ENCODE measurements at regions not wholly inside any gene's neighbourhood (a gene's known extent, or its start where the extent isn't known, plus 50 kb on each side); places are given as distances from the start of the nearest gene placed in this dataset.

GRCh38 chr5:84673785-84674184 is 289.1 kb upstream of the EDIL3 start:
- Histone ChIP-seq H3K79me2 (ENCODE audit: control insufficient read depth, insufficient read depth, low read length) (no peaks in the 10 kb centered on the region), H3K36me3 (ENCODE audit: control insufficient read depth in 2 of 2, extremely low read depth in 1 of 2, insufficient read depth in 2 of 2, low read length in 2 of 2) (no peaks in the 10 kb centered on the region), H3K4me2 (ENCODE audit: control insufficient read depth, extremely low read depth, insufficient read depth, low read depth, low read length) (no peak overlapping the region), H3K9ac (ENCODE audit: control insufficient read depth, extremely low read depth, insufficient read depth, low read length) (no peak overlapping the region), H4K20me1 (ENCODE audit: control insufficient read depth, extremely low read depth, insufficient read depth, low read length) (no peaks in the 10 kb centered on the region), H2AFZ (ENCODE audit: control insufficient read depth, low read length) (no peak overlapping the region), H3K27me3 (ENCODE audit: control insufficient read depth, extremely low read depth, insufficient read depth, low read length) (no peaks in the 10 kb centered on the region), H3K4me3 (ENCODE audit: control insufficient read depth in 2 of 3, extremely low read depth in 1 of 3, insufficient read depth in 2 of 3, low read depth in 1 of 3, low read length in 3 of 3) (no peak overlapping the region), H3K9me3 (ENCODE audit: control insufficient read depth, low read depth, low read length) (no peaks in the 10 kb centered on the region), H3K9me1 (ENCODE audit: control insufficient read depth, extremely low read depth, insufficient read depth, low read length) (no peaks in the 10 kb centered on the region), H3K4me1 (ENCODE audit: control insufficient read depth, extremely low read depth, insufficient read depth, low read length) (no peaks in the 10 kb centered on the region), H3K27ac (ENCODE audit: control insufficient read depth, insufficient read depth, low read length) (no peak overlapping the region)
- dilution Hi-C loops (cut with MboI; ENCODE audit: extremely low pct_ligation_motif_present, low sequenced_read_pairs) = no loop called here
- FAIRE-seq = no peak
- no peak for TF ChIP-seq EZH2 (IDR thresholded peaks at IDR 0.05; ENCODE audit: low read length)
- TF ChIP-seq, protein P1, sequence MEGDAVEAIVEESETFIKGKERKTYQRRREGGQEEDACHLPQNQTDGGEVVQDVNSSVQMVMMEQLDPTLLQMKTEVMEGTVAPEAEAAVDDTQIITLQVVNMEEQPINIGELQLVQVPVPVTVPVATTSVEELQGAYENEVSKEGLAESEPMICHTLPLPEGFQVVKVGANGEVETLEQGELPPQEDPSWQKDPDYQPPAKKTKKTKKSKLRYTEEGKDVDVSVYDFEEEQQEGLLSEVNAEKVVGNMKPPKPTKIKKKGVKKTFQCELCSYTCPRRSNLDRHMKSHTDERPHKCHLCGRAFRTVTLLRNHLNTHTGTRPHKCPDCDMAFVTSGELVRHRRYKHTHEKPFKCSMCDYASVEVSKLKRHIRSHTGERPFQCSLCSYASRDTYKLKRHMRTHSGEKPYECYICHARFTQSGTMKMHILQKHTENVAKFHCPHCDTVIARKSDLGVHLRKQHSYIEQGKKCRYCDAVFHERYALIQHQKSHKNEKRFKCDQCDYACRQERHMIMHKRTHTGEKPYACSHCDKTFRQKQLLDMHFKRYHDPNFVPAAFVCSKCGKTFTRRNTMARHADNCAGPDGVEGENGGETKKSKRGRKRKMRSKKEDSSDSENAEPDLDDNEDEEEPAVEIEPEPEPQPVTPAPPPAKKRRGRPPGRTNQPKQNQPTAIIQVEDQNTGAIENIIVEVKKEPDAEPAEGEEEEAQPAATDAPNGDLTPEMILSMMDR (optimal IDR thresholded peaks at IDR 0.05 in 1 of 3, IDR thresholded peaks at IDR 0.05 in 1 of 3, conservative IDR thresholded peaks at IDR 0.05 in 1 of 3; ENCODE audit: extremely low read depth in 1 of 3, insufficient read depth in 2 of 3, low read length in 3 of 3) = no peak
- DNase-seq (ENCODE audit: low read depth, low spot score) = no peak

DNA sequence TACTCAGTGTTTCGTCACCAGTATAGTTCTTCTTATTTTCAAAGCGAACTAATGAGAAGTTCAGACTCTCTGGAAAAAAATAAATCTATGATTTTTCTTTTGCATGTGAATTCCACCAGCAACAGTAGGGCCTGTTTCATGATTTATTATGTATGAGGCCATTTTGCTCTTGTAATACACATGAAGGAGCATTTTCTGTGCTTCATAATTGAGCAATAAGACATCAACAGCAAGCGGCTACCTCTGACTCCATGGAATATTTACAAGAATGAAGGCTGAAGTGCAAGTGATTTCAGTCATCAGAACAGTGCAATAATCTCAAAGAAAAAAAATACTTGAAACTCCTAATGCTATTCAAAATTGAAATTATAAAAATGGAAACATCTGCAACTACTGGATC is 282.9 kb upstream of the EDIL3 start:
- Histone ChIP-seq H3K9ac (ENCODE audit: control insufficient read depth, extremely low read depth, insufficient read depth, low read length) (no peak overlapping the region), H3K27me3 (ENCODE audit: control insufficient read depth, extremely low read depth, insufficient read depth, low read length) (no peaks in the 10 kb centered on the region), H3K9me3 (ENCODE audit: control insufficient read depth, low read depth, low read length) (no peaks in the 10 kb centered on the region), H3K79me2 (ENCODE audit: control insufficient read depth, insufficient read depth, low read length) (no peaks in the 10 kb centered on the region), H2AFZ (ENCODE audit: control insufficient read depth, low read length) (no peak overlapping the region), H3K4me2 (ENCODE audit: control insufficient read depth, extremely low read depth, insufficient read depth, low read depth, low read length) (no peak overlapping the region), H3K27ac (ENCODE audit: control insufficient read depth, insufficient read depth, low read length) (no peak overlapping the region), H4K20me1 (ENCODE audit: control insufficient read depth, extremely low read depth, insufficient read depth, low read length) (no peaks in the 10 kb centered on the region), H3K4me3 (ENCODE audit: control insufficient read depth in 2 of 3, extremely low read depth in 1 of 3, insufficient read depth in 2 of 3, low read depth in 1 of 3, low read length in 3 of 3) (no peak overlapping the region), H3K9me1 (ENCODE audit: control insufficient read depth, extremely low read depth, insufficient read depth, low read length) (no peaks in the 10 kb centered on the region), H3K4me1 (ENCODE audit: control insufficient read depth, extremely low read depth, insufficient read depth, low read length) (no peaks in the 10 kb centered on the region), H3K36me3 (ENCODE audit: control insufficient read depth in 2 of 2, extremely low read depth in 1 of 2, insufficient read depth in 2 of 2, low read length in 2 of 2) (no peaks in the 10 kb centered on the region)
- TF ChIP-seq, protein P1 (optimal IDR thresholded peaks at IDR 0.05 in 1 of 3, IDR thresholded peaks at IDR 0.05 in 1 of 3, conservative IDR thresholded peaks at IDR 0.05 in 1 of 3; ENCODE audit: extremely low read depth in 1 of 3, insufficient read depth in 2 of 3, low read length in 3 of 3) = no peak
- FAIRE-seq (no peak), DNase-seq (ENCODE audit: low read depth, low spot score) (no peak)
- dilution Hi-C loops (cut with MboI; ENCODE audit: extremely low pct_ligation_motif_present, low sequenced_read_pairs) = no loop called here
